ENCODE measurements at regions not wholly inside any gene's neighbourhood (a gene's known extent, or its start where the extent isn't known, plus 50 kb on each side); places are given as distances from the start of the nearest gene placed in this dataset.

DNA sequence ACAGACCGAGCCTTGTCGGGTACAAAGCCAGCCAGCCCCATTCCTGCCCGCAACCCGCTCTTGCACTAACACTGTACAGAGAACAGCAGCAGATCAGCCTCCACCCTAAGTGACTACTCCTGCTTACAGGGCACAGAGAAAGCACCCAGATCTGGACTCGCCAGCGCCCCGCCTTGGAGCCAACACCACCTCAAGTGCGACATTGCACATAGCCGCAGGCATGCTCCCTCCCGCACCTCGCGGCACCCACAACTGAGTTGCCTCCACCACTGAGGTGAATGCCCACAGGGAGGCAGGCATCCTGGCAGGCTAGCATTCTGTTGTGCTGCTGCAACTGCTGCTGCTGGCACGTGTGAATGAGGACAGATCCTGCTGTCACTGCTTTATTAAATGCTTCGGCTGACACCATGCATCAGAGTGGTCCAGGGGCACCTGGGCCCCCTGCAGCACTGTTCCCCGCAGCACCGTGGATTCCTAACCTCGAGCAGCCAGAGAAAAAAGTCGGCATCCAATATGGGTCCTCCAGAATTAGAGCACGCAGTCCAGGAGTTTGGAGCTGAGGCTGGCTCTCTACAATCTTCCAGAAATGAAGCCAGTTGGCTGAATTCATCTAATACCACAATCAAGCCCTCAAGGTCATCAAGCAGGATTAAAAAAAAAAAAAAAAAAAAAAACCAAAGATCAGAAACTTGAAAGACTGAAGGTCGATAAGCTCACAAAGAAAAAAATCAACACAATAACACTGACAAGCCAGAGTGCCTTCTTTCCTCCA lies 352.9 kb downstream of the GASK1B start:
- no peaks in the 10 kb centered on the region for H3K4me1 ChIP-seq (ENCODE audit: insufficient read depth, low read length)
- H3K36me3 ChIP-seq (ENCODE audit: low read depth, low read length), result no peaks in the 10 kb centered on the region
- no peak overlapping the region for H3K27ac ChIP-seq (ENCODE audit: low read length)
- H4K20me1 ChIP-seq (ENCODE audit: low read length), result no peaks in the 10 kb centered on the region
- no peaks in the 10 kb centered on the region for H3K9me3 ChIP-seq (ENCODE audit: low read length)
- DNase-seq (no peak), ATAC-seq (no peak)
- no peaks in the 10 kb centered on the region for H3K27me3 ChIP-seq (ENCODE audit: low read length)
- no peak overlapping the region for H3K9ac ChIP-seq (ENCODE audit: low read length)
- H3F3A ChIP-seq (ENCODE audit: low read length, unreplicated experiment), result no peaks in the 10 kb centered on the region
- H3K79me2 ChIP-seq (ENCODE audit: low read length), result no peaks in the 10 kb centered on the region
- ChIA-PET POLR2A (ENCODE audit: unreplicated experiment) (no interaction called here), CTCF (no interaction called here)
- no peaks in the 10 kb centered on the region for H3K9me2 ChIP-seq (replicated peaks; ENCODE audit: low read length)
- BruUV-seq (replicated peaks), result no TSS peak
- no peak overlapping the region for H2AFZ ChIP-seq (ENCODE audit: low read length)
- H3K4me3 ChIP-seq (ENCODE audit: low read length), result no peak overlapping the region
- intact Hi-C loops (cut with micrococcal nuclease), result no loop called here
- H3K4me2 ChIP-seq (ENCODE audit: low read length), result no peak overlapping the region
- TF ChIP-seq EZH2phosphoT487 (IDR thresholded peaks at IDR 0.05; ENCODE audit: borderline replicate concordance, low read length) (no peak), EZH2 (IDR thresholded peaks at IDR 0.05; ENCODE audit: low read length, unreplicated experiment) (no peak)
- TF ChIP-seq, protein P1, sequence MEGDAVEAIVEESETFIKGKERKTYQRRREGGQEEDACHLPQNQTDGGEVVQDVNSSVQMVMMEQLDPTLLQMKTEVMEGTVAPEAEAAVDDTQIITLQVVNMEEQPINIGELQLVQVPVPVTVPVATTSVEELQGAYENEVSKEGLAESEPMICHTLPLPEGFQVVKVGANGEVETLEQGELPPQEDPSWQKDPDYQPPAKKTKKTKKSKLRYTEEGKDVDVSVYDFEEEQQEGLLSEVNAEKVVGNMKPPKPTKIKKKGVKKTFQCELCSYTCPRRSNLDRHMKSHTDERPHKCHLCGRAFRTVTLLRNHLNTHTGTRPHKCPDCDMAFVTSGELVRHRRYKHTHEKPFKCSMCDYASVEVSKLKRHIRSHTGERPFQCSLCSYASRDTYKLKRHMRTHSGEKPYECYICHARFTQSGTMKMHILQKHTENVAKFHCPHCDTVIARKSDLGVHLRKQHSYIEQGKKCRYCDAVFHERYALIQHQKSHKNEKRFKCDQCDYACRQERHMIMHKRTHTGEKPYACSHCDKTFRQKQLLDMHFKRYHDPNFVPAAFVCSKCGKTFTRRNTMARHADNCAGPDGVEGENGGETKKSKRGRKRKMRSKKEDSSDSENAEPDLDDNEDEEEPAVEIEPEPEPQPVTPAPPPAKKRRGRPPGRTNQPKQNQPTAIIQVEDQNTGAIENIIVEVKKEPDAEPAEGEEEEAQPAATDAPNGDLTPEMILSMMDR (conservative IDR thresholded peaks at IDR 0.05; ENCODE audit: low read depth, low read length), result no peak

DNA sequence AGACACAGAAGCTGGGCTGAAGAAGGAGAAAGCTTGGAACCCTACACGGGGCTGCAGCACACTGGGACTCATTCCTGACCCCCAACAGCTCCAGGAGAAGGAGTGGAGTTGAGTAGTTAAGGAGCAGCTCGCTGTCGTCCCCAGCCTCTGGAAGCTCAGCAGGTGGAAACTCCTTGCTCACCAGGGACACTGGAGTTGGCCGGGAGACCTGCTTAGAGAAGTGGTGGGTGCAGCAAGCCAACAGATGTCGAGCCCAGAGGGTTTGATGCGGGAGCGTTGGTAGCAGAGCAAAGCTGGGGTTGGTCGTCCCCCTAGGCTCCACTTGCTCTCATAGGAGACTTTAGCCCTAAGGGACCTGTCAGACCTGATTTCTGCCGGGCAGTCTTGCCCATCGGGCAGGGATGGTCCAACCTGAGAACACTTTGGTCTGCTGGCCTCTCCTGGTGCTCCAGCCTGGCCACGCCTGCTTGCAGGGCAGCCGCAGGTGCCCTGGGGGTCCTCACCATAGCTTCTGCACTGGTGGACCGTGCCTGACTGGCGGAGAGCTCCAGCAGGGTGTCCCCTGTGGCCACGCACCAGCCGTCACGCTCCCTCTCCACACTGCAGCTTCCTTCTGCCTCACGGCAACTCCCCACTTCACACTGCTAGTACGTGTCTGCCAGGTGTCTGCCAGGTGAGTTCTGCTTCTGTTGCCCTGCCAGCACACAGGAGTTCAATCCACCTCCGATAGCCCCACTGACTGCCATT lies 353.7 kb downstream of the GASK1B start:
- no peak overlapping the region for H3K4me2 ChIP-seq (ENCODE audit: low read length)
- H3K27me3 ChIP-seq (ENCODE audit: low read length), result no peaks in the 10 kb centered on the region
- ATAC-seq, result no peak
- TF ChIP-seq EZH2 (IDR thresholded peaks at IDR 0.05; ENCODE audit: low read length, unreplicated experiment), result no peak
- H3K36me3 ChIP-seq (ENCODE audit: low read depth, low read length), result no peaks in the 10 kb centered on the region
- no peaks in the 10 kb centered on the region for H3K9me2 ChIP-seq (replicated peaks; ENCODE audit: low read length)
- intact Hi-C loops (cut with micrococcal nuclease), result no loop called here
- H3K27ac ChIP-seq (ENCODE audit: low read length), result no peak overlapping the region
- H3F3A ChIP-seq (ENCODE audit: low read length, unreplicated experiment), result no peaks in the 10 kb centered on the region
- H3K4me1 ChIP-seq (ENCODE audit: insufficient read depth, low read length), result no peaks in the 10 kb centered on the region
- H3K9me3 ChIP-seq (ENCODE audit: low read length), result no peaks in the 10 kb centered on the region
- no peak overlapping the region for H3K9ac ChIP-seq (ENCODE audit: low read length)
- POLR2A ChIA-PET (ENCODE audit: unreplicated experiment), result no interaction called here
- no peak overlapping the region for H2AFZ ChIP-seq (ENCODE audit: low read length)
- BruUV-seq (replicated peaks), result no TSS peak
- no peaks in the 10 kb centered on the region for H4K20me1 ChIP-seq (ENCODE audit: low read length)
- CTCF ChIA-PET, result no interaction called here
- no peaks in the 10 kb centered on the region for H3K79me2 ChIP-seq (ENCODE audit: low read length)
- H3K4me3 ChIP-seq (ENCODE audit: low read length), result no peak overlapping the region
- DNase-seq, result no peak

DNA sequence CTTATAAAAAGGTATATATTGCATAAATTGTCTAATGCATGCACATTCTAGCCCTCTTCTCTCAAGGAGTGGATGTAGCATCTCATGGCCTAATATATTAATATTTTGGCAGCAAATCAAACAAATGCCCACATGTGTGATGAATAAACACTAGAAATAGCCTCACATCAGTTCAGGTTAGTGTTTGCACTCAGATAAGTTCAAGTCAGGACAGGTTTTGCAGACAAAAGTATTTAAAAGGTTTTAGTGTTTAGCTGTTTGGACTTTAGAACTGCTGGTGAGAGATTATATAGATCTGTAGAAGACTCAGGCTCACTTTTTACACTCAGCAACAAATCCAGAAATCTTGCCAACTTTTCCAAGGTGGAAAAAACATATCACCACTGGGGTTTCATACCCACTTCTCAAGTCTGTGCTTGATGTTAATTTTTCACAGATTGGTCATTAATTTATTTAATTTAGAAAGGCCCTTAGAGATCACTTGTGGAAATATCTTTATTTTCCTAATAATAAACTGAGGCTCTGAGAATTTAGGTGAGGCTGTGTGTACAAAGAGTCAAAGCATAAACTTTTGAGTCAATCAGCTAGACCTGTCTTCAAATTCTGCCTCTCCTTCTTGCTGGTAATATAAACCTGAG lies 362.6 kb downstream of the GASK1B start:
- Histone ChIP-seq H3K4me2 (ENCODE audit: low read length) (no peak overlapping the region), H3K9me2 (replicated peaks; ENCODE audit: low read length) (no peaks in the 10 kb centered on the region), H3K79me2 (ENCODE audit: low read length) (no peaks in the 10 kb centered on the region), H4K20me1 (ENCODE audit: low read length) (no peaks in the 10 kb centered on the region), H3K4me3 (ENCODE audit: low read length) (no peak overlapping the region), H3K27ac (ENCODE audit: low read length) (no peak overlapping the region), H3F3A (ENCODE audit: low read length, unreplicated experiment) (no peaks in the 10 kb centered on the region), H3K4me1 (ENCODE audit: insufficient read depth, low read length) (no peaks in the 10 kb centered on the region), H2AFZ (ENCODE audit: low read length) (no peak overlapping the region), H3K36me3 (ENCODE audit: low read depth, low read length) (no peaks in the 10 kb centered on the region), H3K9ac (ENCODE audit: low read length) (no peak overlapping the region), H3K9me3 (ENCODE audit: low read length) (no peaks in the 10 kb centered on the region), H3K27me3 (ENCODE audit: low read length) (no peaks in the 10 kb centered on the region)
- ATAC-seq (no peak), DNase-seq (no peak)
- intact Hi-C loops (cut with micrococcal nuclease), result no loop called here
- TF ChIP-seq EZH2phosphoT487 (IDR thresholded peaks at IDR 0.05; ENCODE audit: borderline replicate concordance, low read length) (no peak), EZH2 (IDR thresholded peaks at IDR 0.05; ENCODE audit: low read length, unreplicated experiment) (no peak)
- TF ChIP-seq, protein P1 (conservative IDR thresholded peaks at IDR 0.05; ENCODE audit: low read depth, low read length), result no peak
- POLR2A ChIA-PET (ENCODE audit: unreplicated experiment), result no interaction called here
- no TSS peak for BruUV-seq (replicated peaks)
- CTCF ChIA-PET, result no interaction called here
